Glutamatergic neuron (in vitro differentiated cells): ENCODE measurements at regions not wholly inside any gene's neighbourhood (a gene's known extent, or its start where the extent isn't known, plus 50 kb on each side); places are given as distances from the start of the nearest gene placed in this dataset.
"Not testable (repeated sequence)": the region's sequence is repeated elsewhere in the genome, so short reads cannot be mapped to it uniquely, and the experiment has no call there.

Source experiments
- DNase-seq: peaks from one replicate; pipeline ENCODE4 v3.0.0; 2022
- H3K27ac Mint-ChIP-seq: one replicate; pipeline ENCODE4 v1.8.0; 2020; ENCODE audit warnings: mild to moderate bottlenecking, mixed read lengths, inconsistent platforms; ENCODE audit not compliant: unreplicated experiment
- H3K27me3 Mint-ChIP-seq: one replicate; pipeline ENCODE4 v1.8.0; 2020; ENCODE audit warnings: mild to moderate bottlenecking, moderate library complexity, mixed read lengths, inconsistent platforms; ENCODE audit not compliant: unreplicated experiment
- H3K36me3 Mint-ChIP-seq: one replicate; pipeline ENCODE4 v1.8.0; 2020; ENCODE audit warnings: mild to moderate bottlenecking, mixed read lengths, inconsistent platforms; ENCODE audit not compliant: unreplicated experiment
- H3K4me1 Mint-ChIP-seq: one replicate; pipeline ENCODE4 v1.8.0; 2020; ENCODE audit warnings: mild to moderate bottlenecking, low read depth, mixed read lengths, inconsistent platforms; ENCODE audit not compliant: unreplicated experiment
- H3K4me3 Mint-ChIP-seq: one replicate; pipeline ENCODE4 v1.8.0; 2020; ENCODE audit warnings: mild to moderate bottlenecking, mixed read lengths, inconsistent platforms; ENCODE audit not compliant: unreplicated experiment
- H3K9me3 Mint-ChIP-seq: one replicate; pipeline ENCODE4 v1.8.0; 2020; ENCODE audit warnings: mild to moderate bottlenecking, moderate library complexity, mixed read lengths, inconsistent platforms; ENCODE audit not compliant: unreplicated experiment
- CTCF ChIP-seq: fragments of 200-600 bp; sonication (generic); IDR thresholded peaks from one replicate; pipeline ENCODE4 v1.5.0; 2021; ENCODE audit not compliant: partially characterized antibody, unreplicated experiment

- H3K27ac Mint-ChIP-seq, H3K9me3 Mint-ChIP-seq, H3K4me3 Mint-ChIP-seq, H3K27me3 Mint-ChIP-seq, DNase-seq, H3K4me1 Mint-ChIP-seq, H3K36me3 Mint-ChIP-seq: not testable (repeated sequence)
Measured at GRCh38 chr10:35263827-35264226, 72.5 kb upstream of the CCNY start.

DNA sequence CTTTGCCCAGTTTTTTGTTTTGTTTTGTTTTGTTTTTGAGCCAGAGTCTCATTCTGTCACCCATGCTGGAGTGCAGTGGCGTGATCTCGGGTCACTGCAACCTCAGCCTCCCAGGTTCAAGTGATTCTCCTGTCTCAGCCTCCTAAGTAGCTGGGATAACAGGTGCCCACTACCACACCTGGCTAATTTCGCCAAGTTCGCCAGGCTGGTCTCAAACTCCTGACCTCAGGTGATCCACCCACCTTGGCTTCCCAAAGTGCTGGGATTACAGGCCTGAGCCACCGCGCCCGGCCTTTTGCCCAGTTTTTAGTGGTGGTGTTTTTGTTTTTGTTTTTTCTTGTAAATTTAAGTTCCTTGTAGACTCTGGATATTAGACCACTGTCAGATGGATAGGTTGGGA lies 71.7 kb upstream of the CCNY start:
- H3K4me3 Mint-ChIP-seq, H3K9me3 Mint-ChIP-seq, H3K36me3 Mint-ChIP-seq, DNase-seq, H3K27me3 Mint-ChIP-seq, H3K27ac Mint-ChIP-seq, H3K4me1 Mint-ChIP-seq: not testable (repeated sequence)

DNA sequence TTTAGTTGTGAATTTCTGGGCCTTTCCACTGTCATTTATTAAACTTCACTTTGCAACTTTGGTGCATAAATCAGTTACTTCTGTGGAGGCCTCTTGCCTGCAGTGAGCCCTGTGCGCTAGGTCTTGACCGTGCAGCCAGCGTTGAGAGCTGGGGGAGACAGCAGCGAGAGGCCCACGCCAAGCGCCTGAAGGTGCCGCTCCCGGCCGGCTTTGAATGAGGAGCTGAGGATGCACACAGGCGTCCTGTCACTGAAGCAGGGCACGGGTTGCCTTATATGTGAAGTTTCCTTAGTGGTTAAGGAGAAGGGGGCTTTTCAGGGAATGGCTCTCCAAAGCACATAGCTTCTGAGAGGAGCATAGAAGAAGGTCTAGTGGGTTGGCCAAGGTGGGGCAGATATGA lies 70.9 kb upstream of the CCNY start:
- TF ChIP-seq CTCF = no peak
- no peaks in the 10 kb centered on the region for H3K27me3 Mint-ChIP-seq
- H3K9me3 Mint-ChIP-seq = peaks cover 2% of the 10 kb centered on the region
- no peak overlapping the region for H3K4me3 Mint-ChIP-seq
- no peak for DNase-seq
- peaks cover 14% of the 10 kb centered on the region for H3K4me1 Mint-ChIP-seq
- no peak overlapping the region for H3K27ac Mint-ChIP-seq
- no peaks in the 10 kb centered on the region for H3K36me3 Mint-ChIP-seq

GRCh38 chr10:35268323-35268722 lies 68.0 kb upstream of the CCNY start:
- DNase-seq = no peak
- Mint-ChIP-seq H3K4me3 (no peak overlapping the region), H3K4me1 (peaks cover 27% of the 10 kb centered on the region), H3K27me3 (peaks cover 7% of the 10 kb centered on the region), H3K36me3 (no peaks in the 10 kb centered on the region), H3K27ac (no peak overlapping the region), H3K9me3 (peaks cover 16% of the 10 kb centered on the region)
- no peak for TF ChIP-seq CTCF

GRCh38 chr10:35268791-35269257 lies 67.5 kb upstream of the CCNY start:
- DNase-seq = no peak
- Mint-ChIP-seq H3K9me3 (peaks cover 20% of the 10 kb centered on the region), H3K4me3 (peak overlapping the region; percentile 32), H3K4me1 (peaks cover 31% of the 10 kb centered on the region), H3K27me3 (peaks cover 8% of the 10 kb centered on the region), H3K27ac (no peak overlapping the region), H3K36me3 (no peaks in the 10 kb centered on the region)
- TF ChIP-seq CTCF = no peak

DNA sequence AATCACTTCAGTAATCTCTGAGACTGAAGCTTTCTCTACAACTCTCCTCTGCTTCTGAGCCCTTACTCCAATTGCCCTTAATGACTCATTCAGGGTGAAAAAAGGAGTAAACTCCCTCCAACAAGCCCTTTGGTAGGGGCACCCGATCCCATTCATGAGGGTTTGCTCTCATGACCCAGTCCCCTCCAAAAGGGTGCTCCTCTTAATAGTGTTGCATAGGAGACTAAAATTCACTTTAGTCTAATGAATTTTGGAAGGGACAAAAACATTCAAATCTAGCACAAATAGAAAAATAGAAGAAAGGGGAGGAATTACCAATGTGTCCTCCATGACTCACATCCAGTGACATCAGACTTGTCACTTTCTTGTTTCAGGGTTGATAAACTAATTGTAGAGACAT lies 66.2 kb upstream of the CCNY start:
- DNase-seq = no peak
- TF ChIP-seq CTCF = no peak
- no peaks in the 10 kb centered on the region for H3K36me3 Mint-ChIP-seq
- peaks cover 29% of the 10 kb centered on the region for H3K9me3 Mint-ChIP-seq
- H3K4me3 Mint-ChIP-seq = peak overlapping the region; percentile 60
- H3K27me3 Mint-ChIP-seq = peaks cover 18% of the 10 kb centered on the region
- peaks cover 38% of the 10 kb centered on the region for H3K4me1 Mint-ChIP-seq
- H3K27ac Mint-ChIP-seq = peak overlapping the region; percentile 94
